ENCODE measurements at regions not wholly inside any gene's neighbourhood (a gene's known extent, or its start where the extent isn't known, plus 50 kb on each side); places are given as distances from the start of the nearest gene placed in this dataset.

- H3F3A ChIP-seq (ENCODE audit: low read depth) = no peaks in the 10 kb centered on the region
- H3K9ac ChIP-seq = no peak overlapping the region
- no peaks in the 10 kb centered on the region for H3K36me3 ChIP-seq
- no peaks in the 10 kb centered on the region for H4K20me1 ChIP-seq (ENCODE audit: low read depth)
- Mint-ChIP-seq H3K4me1 (peaks cover under 1% of the 10 kb centered on the region), H3K36me3 (no peaks in the 10 kb centered on the region), H3K9me3 (no peaks in the 10 kb centered on the region), H3K27ac (no peak overlapping the region), H3K27me3 (ENCODE audit: insufficient read depth, low read depth) (peaks cover 2% of the 10 kb centered on the region), H3K4me3 (no peak overlapping the region)
- no peak overlapping the region for H3K27ac ChIP-seq
- H2AFZ ChIP-seq (replicated peaks) = no peak overlapping the region
- H3K27me3 ChIP-seq = no peaks in the 10 kb centered on the region
- H3K4me3 ChIP-seq = no peak overlapping the region
- no peak for DNase-seq (ENCODE audit: low spot score)
- no peaks in the 10 kb centered on the region for H3K79me2 ChIP-seq (ENCODE audit: low read depth)
- H3K4me2 ChIP-seq = no peak overlapping the region
- no peak for TF ChIP-seq EZH2phosphoT487 (IDR thresholded peaks at IDR 0.05)
- TF ChIP-seq EZH2 (IDR thresholded peaks at IDR 0.05) = no peak
- H3K9me3 ChIP-seq (ENCODE audit: low read depth) = no peaks in the 10 kb centered on the region
- peaks cover 3% of the 10 kb centered on the region for H3K4me1 ChIP-seq
Observed at GRCh38 chr15:87219650-87220615, 1036.6 kb downstream of the NTRK3 start.

DNA sequence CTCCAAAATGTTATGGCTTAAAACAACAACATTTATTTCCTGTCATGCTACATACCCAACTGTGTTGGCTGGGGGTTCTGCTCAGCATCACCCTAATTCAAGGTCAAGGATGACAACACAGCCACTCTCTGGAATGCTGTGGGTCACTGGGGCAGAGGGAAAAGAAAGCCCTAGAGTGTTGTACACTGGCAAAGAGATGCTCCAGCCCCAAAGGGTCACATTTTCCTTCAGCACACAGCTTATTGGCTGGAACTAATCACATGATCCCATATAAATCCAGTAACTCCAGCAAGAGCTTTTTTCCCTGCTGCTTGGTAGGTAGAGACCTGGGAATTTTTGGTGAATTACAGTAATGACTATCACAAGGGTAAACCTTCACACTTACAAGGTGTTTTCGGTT, 1041.4 kb downstream of the NTRK3 start:
- no peaks in the 10 kb centered on the region for H3K79me2 ChIP-seq (ENCODE audit: low read depth)
- TF ChIP-seq, protein P1, sequence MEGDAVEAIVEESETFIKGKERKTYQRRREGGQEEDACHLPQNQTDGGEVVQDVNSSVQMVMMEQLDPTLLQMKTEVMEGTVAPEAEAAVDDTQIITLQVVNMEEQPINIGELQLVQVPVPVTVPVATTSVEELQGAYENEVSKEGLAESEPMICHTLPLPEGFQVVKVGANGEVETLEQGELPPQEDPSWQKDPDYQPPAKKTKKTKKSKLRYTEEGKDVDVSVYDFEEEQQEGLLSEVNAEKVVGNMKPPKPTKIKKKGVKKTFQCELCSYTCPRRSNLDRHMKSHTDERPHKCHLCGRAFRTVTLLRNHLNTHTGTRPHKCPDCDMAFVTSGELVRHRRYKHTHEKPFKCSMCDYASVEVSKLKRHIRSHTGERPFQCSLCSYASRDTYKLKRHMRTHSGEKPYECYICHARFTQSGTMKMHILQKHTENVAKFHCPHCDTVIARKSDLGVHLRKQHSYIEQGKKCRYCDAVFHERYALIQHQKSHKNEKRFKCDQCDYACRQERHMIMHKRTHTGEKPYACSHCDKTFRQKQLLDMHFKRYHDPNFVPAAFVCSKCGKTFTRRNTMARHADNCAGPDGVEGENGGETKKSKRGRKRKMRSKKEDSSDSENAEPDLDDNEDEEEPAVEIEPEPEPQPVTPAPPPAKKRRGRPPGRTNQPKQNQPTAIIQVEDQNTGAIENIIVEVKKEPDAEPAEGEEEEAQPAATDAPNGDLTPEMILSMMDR (IDR thresholded peaks at IDR 0.05) = no peak
- TF ChIP-seq EZH2 (IDR thresholded peaks at IDR 0.05) = no peak
- no peak for TF ChIP-seq EZH2phosphoT487 (IDR thresholded peaks at IDR 0.05)
- no peak overlapping the region for H3K4me3 ChIP-seq
- Mint-ChIP-seq H3K9me3 (peaks cover 2% of the 10 kb centered on the region), H3K27ac (no peak overlapping the region), H3K36me3 (no peaks in the 10 kb centered on the region), H3K4me3 (no peak overlapping the region), H3K27me3 (ENCODE audit: insufficient read depth, low read depth) (no peaks in the 10 kb centered on the region), H3K4me1 (peaks cover 23% of the 10 kb centered on the region)
- no peak overlapping the region for H3K4me2 ChIP-seq
- no peaks in the 10 kb centered on the region for H3K36me3 ChIP-seq
- H3K9ac ChIP-seq = no peak overlapping the region
- H3K27me3 ChIP-seq = no peaks in the 10 kb centered on the region
- no peak for DNase-seq (ENCODE audit: low spot score)
- no peak overlapping the region for H2AFZ ChIP-seq (replicated peaks)
- H3K9me3 ChIP-seq (ENCODE audit: low read depth) = no peaks in the 10 kb centered on the region
- H3K27ac ChIP-seq = no peak overlapping the region
- peaks cover 34% of the 10 kb centered on the region for H3K4me1 ChIP-seq
- peaks cover 7% of the 10 kb centered on the region for H3F3A ChIP-seq (ENCODE audit: low read depth)
- H4K20me1 ChIP-seq (ENCODE audit: low read depth) = no peaks in the 10 kb centered on the region

DNA sequence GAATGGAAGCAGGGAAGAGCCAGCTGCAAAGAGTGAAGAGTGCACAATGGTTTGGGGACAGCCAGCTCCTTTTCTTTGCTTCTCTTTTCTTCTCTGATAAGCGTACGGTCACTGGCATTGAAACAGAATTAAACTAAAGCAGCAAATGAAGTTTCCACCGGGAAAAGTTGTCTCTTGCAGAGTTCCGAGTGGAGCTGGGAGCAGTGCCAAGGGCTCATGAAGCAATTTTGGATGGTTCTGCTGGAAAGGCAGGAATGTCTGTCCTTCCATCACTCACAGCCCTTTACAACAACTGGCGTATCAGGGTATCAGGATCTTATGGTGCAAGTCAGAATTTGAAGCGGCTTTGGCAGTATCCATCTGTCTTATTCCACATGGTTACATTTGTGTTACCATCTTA, 1042.9 kb downstream of the NTRK3 start:
- Histone ChIP-seq H3K9ac (no peak overlapping the region), H3K9me3 (ENCODE audit: low read depth) (no peaks in the 10 kb centered on the region), H3K27me3 (no peaks in the 10 kb centered on the region), H3K4me2 (peak overlapping the region; percentile 42), H3F3A (ENCODE audit: low read depth) (peaks cover 7% of the 10 kb centered on the region), H3K4me1 (peaks cover 34% of the 10 kb centered on the region), H4K20me1 (ENCODE audit: low read depth) (no peaks in the 10 kb centered on the region), H3K27ac (no peak overlapping the region), H3K79me2 (ENCODE audit: low read depth) (no peaks in the 10 kb centered on the region), H2AFZ (replicated peaks) (no peak overlapping the region), H3K4me3 (no peak overlapping the region), H3K36me3 (no peaks in the 10 kb centered on the region)
- H3K27me3 Mint-ChIP-seq (ENCODE audit: insufficient read depth, low read depth) = no peaks in the 10 kb centered on the region
- no peak overlapping the region for H3K27ac Mint-ChIP-seq
- DNase-seq (ENCODE audit: low spot score) = peak; percentile 36
- peaks cover 2% of the 10 kb centered on the region for H3K9me3 Mint-ChIP-seq
- TF ChIP-seq EZH2 (IDR thresholded peaks at IDR 0.05) = no peak
- no peak for TF ChIP-seq EZH2phosphoT487 (IDR thresholded peaks at IDR 0.05)
- TF ChIP-seq, protein P1 (IDR thresholded peaks at IDR 0.05) = no peak
- H3K4me1 Mint-ChIP-seq = peaks cover 23% of the 10 kb centered on the region
- H3K4me3 Mint-ChIP-seq = no peak overlapping the region
- no peaks in the 10 kb centered on the region for H3K36me3 Mint-ChIP-seq

DNA sequence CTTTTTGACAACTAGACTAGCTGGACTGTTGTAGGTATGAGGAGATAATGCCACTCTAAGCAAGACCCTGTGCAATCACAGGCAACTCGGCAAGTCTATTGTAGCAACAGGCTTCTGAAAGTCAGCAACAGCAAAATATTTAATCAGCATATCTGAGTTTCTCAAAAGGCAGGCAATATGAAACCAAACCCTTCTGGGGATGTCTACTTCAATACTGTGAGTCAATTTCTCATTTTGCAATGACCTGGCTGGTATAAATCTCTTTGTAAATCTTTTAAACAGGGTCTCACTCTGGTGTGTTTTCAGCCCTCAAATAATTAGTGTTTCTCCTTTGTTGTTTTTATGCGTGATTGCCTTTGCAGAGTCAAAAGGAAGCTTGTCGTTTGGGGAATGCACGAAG, 1044.5 kb downstream of the NTRK3 start:
- H3K27ac ChIP-seq = no peak overlapping the region
- peaks cover 34% of the 10 kb centered on the region for H3K4me1 ChIP-seq
- H3K36me3 Mint-ChIP-seq = no peaks in the 10 kb centered on the region
- H4K20me1 ChIP-seq (ENCODE audit: low read depth) = no peaks in the 10 kb centered on the region
- no peak overlapping the region for H3K9ac ChIP-seq
- no peak overlapping the region for H3K4me2 ChIP-seq
- no peaks in the 10 kb centered on the region for H3K36me3 ChIP-seq
- H3K9me3 Mint-ChIP-seq = peaks cover 2% of the 10 kb centered on the region
- no peak overlapping the region for H3K4me3 ChIP-seq
- DNase-seq (ENCODE audit: low spot score) = no peak
- no peaks in the 10 kb centered on the region for H3K9me3 ChIP-seq (ENCODE audit: low read depth)
- peaks cover 7% of the 10 kb centered on the region for H3F3A ChIP-seq (ENCODE audit: low read depth)
- H3K79me2 ChIP-seq (ENCODE audit: low read depth) = no peaks in the 10 kb centered on the region
- H3K27me3 Mint-ChIP-seq (ENCODE audit: insufficient read depth, low read depth) = no peaks in the 10 kb centered on the region
- no peak overlapping the region for H3K27ac Mint-ChIP-seq
- TF ChIP-seq EZH2phosphoT487 (IDR thresholded peaks at IDR 0.05) (no peak), EZH2 (IDR thresholded peaks at IDR 0.05) (no peak)
- TF ChIP-seq, protein P1 (IDR thresholded peaks at IDR 0.05) = no peak
- H2AFZ ChIP-seq (replicated peaks) = no peak overlapping the region
- H3K4me1 Mint-ChIP-seq = peaks cover 28% of the 10 kb centered on the region
- H3K27me3 ChIP-seq = no peaks in the 10 kb centered on the region
- H3K4me3 Mint-ChIP-seq = no peak overlapping the region

Data from neural progenitor cell (in vitro differentiated cells).